D341Med (cell line): ENCODE measurements at regions not wholly inside any gene's neighbourhood (a gene's known extent, or its start where the extent isn't known, plus 50 kb on each side); places are given as distances from the start of the nearest gene placed in this dataset.

Source experiments
- DNase-seq: peaks from one replicate; pipeline ENCODE4 v3.0.0; 2012; ENCODE audit warnings: low spot score

DNA sequence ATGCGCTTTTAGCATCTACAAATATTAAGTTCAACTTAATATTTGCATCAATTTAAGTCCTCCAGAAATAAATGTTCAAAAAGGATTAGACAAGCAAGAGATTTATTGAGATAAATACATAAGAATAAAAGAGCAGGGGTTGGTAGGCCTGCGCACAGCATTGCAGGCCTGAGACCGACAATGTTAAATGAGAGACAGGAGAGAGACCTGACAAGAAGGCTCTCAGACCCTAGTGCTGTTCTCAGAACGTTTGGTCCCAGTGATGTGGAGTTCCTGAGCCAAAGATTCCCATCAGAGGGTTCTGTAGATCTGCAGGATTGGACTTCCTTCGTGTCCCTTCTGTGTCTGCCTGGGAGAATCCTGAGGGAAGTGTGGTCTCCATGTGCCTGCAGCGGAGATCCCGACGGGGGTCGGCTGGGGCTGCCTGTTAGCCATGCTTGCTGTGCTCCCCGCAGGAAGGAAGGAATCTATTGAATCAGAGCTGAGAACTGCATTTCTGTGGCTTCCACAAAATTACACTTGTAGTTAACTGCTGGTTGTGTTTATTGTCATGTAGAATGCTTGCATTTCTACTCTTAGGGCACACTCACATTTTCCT is 369.9 kb upstream of the SLC10A2 start:
- DNase-seq = no peak

DNA sequence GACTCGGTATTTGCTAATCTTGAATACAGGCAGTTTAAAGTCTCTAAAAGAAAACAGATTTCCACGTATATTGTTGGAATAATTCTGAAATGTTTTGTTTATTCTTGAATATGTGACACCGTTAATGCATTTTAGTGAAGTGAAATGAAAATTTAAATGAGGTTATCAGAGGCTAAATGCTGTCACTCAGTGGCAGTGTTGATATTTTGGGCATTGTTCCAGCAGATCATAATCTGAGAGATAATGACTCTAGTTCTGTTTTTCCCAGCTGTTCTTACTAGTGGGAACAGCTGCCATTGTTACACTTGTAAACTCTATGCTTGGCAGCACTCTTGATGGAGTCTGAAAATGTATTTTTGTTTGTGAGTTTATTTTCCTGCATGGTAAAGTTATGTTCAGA is 365.6 kb upstream of the SLC10A2 start:
- DNase-seq = no peak

DNA sequence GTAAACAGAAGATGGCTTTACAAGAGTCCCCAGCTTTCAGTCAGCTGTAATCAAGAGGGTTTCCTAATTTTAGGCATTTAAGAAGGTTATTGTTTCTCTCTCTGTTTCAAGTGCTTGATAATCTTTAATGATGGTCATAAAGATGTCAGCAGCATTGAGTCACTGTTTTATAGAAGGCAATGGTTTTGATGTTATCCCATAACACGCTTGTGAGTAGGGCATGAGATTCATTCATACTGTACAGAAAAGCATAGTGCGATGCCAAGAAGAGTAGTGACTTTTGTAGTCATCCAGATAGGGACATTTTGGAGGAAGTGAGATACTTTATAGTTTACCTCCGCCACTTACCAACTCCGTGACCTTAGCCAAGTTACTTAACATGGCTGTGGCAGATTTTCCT is 364.2 kb upstream of the SLC10A2 start:
- DNase-seq = no peak

DNA sequence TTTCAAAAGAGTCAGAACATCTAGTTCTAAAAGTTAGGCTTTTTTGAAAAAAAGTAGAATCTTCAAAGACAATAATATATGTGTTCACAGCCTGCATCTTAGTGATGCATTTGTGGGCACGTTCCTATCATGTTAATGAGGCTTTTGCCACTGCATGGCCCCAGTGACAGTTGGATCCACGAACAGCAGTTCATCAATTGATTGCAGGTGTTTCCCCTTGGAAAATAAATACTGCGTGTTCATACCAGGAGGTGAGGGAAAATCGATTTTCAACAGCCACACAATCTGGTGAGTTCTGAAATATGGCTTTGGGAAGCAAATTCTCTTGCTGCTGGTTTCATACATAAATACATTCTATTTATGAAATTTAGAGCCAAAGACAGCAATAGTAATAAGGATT is 343.8 kb upstream of the SLC10A2 start:
- no peak for DNase-seq

DNA sequence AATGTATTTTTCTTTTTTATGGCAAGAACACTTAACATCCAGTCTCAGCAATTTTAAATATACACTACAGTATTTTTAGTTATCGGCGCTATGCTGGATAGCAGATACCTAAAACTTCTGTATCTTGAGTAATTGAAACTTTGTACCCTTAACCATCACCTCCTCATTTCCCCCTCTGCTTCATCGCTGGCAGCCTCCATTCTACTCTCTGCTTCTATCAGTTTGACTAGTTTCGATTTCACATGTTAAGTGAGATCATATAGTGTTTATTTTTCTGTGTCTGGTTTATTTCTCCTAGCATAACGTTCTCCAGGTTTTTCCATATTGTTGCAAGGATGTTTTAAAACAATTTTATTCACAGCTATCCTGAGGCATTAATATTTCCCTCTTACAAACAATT is 340.8 kb upstream of the SLC10A2 start:
- DNase-seq = no peak

DNA sequence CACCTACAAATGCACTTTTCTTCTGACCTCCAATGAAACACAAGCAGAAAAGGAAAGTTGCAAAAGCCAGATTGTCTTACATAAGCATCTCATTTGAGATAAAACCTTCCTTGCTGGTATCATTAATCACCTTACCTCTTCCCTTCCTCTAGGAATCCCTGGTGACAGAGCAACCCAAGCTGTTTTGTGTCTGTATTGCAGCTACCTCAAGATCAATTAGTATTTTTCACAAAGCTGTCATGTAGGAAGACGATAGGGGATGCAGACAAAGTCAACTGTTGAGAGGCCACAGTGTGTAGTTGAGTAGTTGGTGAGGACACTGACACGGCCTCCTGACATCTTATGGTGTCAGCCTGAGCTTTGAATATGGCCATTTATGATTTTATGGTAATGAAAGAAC is 339.1 kb upstream of the SLC10A2 start:
- no peak for DNase-seq

DNA sequence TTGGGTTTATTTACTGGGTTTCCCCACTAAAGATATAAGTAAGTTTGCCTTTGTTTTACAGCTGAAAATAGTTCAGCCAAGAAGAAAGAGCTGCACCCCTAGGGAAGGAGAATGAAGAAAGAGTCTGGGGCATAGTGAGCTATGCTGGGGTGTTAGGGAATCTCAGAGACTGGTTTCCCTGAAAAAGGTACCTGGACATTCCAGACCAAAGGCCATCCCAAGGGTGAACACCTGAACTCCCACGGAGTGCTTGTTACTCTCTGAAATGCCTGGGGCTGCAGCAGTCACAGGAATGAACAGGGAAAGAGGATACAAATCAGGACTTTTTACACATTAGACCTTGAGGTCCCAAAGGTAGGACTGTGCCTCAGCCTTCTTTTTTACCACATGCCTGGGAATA is 337.6 kb upstream of the SLC10A2 start:
- DNase-seq = no peak

DNA sequence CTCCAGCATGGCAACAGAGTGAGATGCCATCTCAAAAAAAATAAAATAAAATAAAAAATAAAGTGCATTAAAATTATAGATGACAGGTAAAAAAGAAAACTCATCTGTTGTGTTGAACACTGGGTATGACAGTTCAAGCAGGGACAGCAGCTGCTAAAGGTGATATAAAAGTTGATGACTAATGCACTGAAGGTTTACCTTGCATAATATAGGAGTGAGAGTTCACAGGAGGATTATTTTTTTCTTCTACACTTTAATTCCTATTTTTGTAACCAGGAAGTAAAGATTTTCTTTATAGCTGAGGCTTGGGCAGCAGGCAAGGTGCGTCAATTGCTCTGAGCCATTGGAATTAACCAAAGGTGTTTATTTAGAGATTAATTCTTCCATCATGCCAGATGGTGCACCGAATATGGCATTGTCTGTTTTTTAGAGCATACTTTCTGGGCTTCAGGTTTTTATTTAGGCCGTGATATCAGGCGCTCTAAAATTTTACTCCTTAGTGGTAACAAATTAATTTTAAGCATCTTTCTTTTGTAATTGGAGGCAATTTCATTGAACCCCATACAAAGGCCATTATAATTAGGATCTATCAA is 337.0 kb upstream of the SLC10A2 start:
- peak; percentile 28 for DNase-seq

DNA sequence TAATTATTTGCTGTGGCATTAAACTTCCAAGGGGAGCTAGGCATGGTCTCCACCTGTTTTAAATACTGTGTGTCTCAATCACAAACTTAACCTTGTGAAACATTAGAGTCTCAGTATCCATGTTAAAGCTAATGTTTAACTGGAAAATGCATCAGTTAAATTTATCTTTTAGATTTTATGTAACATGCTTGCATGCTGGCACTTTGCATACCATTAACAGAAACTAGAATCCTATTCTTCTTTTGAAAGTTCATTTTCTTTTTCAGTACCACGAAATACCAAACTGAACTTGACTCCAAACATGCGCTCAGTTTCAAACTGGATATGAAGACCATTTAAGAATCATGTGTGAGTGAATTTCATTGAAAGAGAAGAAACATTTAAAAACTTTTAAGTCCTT is 328.9 kb upstream of the SLC10A2 start:
- DNase-seq = no peak

DNA sequence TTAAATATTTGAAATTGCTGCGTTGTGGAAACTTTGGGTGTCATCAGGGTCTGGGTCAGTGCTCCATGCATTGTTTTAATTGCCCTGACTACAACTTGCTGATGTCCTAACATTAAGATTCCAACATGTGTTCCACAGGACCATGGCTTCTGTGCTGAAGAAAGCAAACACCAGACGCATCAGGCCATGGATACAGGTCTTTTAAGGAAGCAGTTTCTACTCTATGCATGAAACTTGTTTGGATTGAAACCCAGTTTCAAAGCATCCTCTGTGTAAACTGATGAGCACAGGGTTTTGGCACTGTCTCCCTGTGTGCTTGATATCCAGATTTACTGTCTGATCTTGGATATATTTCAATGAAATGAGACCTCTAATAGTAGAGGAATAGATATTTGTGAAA is 328.4 kb upstream of the SLC10A2 start:
- DNase-seq = no peak

DNA sequence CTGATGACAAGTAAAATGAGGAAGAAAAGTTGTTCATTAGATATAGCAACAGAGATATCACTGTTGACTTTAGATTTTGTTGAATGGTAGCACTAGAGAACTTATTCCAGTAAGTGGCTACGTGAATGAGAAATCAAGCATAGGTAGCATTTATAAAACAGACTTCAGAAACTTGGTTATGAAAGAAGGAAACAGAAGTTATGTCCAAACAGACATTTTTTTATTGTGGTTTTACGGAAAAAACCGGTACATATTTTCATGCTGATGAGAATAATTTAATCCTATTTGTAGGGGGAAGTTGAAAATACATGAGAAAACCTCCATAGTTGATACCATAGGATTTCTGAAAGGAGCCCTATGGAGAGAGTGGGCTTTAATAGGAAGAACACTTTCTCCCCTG is 325.7 kb upstream of the SLC10A2 start:
- DNase-seq = no peak

DNA sequence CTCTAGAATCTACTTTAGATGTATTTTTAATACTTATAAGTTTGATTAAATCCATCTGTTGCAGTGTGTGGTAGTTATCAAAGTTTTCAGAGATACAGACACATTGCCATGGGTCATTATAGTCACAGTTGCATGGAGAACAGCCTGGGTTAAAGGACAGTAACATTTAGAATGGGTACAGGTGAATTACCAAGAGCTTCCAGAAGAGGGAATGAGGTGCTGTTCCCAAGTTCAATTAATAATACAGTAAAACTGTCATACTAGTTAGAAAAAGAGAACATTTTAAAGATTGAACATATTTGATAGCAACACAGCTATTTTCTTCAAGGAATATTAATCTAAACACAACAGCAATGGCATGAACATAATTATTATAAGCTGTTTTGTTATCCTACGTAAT is 322.6 kb upstream of the SLC10A2 start:
- DNase-seq = no peak

DNA sequence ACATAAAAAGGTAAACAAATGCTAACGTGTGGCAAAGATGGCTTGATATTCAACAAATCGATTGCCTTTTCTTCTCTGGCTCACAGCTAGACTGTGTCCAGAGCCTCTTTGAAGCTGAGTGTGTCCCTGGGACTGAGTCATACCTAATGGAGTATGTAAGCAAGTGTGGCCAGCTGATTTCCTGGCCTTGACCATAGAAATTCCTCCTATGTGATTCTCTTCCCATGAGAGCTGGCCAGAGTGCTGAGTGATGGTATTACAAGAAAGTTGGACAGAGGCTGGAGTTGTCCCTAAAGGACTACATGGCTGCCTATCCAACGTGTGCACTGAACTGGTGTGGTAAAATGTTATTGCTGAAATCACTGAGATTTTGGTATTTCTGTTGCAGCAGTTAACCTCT is 320.1 kb upstream of the SLC10A2 start:
- no peak for DNase-seq

DNA sequence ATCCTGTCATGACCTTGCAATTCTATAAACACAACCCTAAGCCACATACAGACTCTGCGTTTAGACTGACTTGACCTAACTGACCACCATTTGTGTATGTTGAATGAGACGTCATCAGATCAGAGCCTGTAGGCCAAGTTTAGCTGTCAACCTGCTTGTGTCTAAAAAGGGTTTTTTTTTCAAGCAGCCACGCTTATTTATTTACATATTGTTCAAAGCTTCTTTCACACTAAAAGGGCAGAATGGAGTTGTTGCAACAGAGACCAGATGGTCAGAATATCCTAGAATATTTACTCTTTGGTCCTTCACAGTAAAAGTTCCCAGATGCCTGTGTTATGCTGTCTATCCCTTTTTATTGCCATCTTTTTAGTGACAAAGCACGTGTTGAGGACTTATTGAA is 307.7 kb upstream of the SLC10A2 start:
- no peak for DNase-seq

DNA sequence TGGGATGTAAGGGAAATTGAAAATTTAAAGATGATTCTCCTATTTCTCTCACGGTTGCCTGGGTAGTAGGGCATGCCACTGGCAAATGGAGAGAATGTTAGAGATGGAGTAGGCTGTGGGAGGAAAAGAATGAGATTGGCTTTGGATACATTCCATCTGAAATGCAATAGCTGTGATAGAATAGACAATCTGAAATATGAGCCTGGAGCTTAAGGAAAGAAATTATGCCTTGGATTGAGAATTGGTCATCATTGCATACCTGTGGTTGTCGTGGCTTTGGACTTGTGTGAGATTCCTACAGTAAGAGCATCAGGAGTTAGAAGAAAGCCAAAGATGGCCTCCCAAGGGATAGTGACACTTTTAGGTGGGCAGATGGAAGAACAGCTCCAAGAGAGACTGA is 305.1 kb upstream of the SLC10A2 start:
- no peak for DNase-seq

DNA sequence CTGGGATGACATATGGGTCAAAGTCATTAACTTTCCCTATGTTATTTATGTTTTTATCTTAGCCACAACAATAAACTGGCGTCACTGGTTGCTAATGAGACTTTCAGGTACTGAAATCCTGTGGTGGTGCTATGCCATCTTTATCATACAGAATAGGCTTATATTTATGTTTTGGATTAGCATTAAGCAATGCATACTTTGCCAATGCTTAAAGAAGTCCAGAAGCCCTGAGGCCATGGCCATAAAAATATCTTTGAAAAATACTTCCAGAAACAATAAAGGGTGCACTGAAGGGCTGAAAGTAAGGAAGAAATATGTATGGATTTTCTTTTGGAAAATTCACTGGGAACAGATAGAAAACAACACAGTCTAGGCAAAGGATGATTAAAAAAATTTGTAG is 304.6 kb upstream of the SLC10A2 start:
- no peak for DNase-seq

DNA sequence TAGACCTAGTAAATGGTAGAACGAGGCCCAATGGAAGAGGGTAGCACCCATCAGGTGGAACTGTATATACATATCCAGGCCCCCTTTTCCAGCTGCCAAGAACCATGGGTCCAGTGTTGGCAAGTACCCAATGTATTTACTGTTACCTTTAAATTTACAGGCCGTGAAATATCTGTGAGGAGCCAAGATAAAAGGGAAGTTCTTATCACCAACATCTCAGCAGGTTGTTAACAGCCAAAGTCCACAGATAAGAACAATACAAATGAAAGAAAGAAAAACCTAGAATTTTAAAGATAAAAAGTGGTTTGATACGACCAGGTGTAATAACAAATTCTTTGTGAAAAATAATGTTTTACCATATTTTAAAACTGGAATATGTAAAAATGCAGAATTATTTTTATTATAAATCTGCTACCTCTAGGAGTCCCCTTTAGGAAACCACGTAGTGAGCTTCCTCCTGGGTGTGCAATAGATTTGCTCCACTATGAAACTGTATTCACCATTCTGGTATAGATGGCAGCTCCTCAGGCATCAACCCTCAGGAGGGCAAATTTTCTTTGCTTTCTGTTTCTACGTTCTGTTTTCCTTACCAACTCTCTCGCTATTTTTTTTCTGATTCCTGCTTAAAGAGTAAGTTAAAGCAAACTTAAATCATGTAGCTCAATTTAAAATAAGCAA is 292.2 kb upstream of the SLC10A2 start:
- no peak for DNase-seq

DNA sequence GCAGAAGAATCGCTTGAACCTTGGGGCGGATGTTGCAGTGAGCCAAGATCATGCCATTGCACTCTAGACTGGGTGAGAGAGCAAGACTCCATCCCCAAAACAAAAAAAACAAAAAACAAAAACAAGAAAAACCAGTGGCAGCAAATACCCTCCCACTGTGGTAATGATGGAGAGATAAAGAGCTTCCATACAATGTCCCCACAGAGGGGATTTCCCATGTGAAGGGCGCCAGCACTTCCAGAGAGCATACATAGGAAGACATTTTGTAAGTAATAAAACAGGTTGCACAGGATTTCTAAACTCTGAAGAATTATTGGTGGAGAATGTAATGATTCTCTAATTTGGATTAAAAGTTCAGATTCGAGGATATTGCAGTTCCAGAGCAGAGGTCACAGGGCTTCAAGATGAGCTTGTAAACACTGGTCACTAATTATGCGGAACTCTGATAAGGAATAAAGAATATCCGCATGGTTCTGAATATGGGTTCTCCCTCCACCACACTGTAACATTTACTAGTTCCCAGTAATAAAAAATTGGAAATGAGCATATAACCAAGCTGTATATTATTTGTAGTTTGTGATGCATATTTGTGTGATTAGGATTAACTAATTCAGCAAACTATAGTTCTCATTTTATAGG is 290.1 kb upstream of the SLC10A2 start:
- no peak for DNase-seq

DNA sequence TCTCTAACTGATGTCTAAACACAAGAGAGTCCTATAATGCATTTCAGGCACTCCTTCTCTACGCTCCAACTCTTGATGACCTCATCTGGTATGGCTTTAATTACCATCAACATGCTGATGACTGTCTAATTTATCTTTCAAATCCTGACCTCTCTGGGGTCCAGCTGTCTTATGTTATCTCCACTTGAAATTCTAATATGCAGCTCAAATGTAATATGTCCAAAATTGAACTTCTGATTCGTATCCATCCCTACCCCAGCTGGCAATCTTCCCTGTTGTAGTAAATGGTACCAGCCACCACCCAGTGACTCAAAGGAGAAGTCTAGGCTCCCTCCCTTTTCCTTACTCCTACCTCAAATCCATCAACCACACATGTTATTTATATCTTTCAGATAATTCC is 288.0 kb upstream of the SLC10A2 start:
- DNase-seq = no peak

DNA sequence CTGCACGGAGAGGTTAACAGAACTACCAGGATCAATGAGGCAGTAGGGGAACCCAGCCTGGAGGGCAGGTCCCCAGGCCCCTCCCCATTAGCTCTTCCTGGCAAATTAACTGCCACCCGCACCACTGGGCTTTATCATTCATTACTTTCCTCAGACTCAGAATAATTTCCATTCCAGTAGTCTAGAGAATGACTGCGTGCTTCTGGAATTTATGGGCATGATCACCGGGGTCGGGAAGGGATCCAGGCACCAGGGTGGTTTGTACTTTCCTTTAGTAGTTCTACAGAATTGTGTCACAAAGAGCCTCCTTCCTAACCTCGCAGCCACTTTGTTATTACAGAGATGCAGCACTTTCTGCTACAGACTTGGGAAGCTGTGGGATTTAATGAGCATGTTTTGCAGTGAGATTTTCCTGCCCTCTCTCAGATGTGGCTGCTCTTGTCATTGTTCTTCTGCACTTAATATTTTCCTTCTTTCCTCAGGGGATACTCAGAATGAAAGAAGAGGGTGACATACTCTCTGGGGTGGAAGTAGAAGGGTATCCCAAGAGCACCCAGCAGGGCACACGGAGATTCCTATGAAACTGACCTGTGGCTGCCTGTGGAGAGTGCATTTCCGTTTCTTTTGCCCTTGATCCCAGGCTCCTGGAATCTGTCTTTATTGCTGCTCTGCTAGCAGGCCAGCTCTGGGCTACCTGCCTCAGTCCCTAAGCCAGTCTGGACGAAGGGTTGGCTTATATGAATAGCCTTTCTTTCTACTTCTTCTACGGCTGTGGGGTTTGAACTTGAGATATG is 285.0 kb upstream of the SLC10A2 start:
- DNase-seq = no peak

DNA sequence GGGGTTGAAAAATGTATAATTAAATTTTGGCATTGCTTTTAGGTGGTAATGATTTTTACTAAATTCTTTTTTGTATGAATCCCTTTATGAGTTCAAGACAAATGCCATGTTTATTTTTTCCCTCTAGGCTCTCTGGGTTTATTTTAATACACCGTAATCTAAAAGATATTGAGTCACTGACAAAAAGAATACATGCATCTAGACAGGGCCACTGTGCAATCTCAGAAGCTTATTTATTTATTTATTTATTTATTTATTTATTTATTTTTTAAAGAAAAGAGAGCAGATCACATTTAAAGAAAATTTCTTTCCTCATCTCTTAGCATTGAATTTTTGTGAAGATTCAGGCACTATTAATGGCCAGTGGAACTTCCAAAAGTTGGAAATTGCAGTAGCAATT is 283.9 kb upstream of the SLC10A2 start:
- no peak for DNase-seq

DNA sequence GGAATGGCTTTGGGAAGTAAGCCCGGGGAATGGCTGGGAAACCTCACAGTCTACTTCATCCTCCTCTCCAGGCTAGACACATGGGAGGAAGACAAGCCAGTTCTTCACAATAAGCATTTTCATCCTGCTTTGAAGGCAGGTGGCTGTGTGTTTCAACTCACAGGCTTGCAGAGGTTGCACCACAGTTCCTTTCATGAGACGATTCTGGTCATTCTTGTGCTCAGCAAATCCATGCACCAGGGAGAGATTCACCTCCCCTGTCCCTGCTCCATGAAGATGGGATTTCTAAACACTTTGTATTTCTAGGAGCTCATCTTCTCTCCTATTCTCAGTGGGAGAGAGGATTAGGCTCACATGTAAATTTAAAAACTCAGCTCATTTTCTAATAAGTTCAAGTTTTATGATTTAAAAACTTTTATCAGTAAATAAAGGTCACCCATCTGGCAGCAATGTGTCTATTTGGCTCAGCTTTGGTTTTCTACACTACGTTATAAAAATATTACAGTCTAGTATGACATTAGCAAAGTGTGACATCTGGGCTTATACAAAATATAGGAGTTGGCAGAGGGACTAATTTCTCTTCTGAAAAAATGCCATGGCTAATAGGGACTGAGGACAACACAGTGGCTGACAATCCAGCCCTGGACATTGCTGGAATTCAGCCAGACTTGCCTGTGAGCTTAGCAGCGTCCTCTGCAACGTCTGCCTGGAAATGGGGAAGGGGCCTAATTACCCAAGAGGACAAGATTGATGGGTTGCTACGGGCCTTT is 283.2 kb upstream of the SLC10A2 start:
- no peak for DNase-seq
